ENCODE measurements at regions not wholly inside any gene's neighbourhood (a gene's known extent, or its start where the extent isn't known, plus 50 kb on each side); places are given as distances from the start of the nearest gene placed in this dataset.

DNA sequence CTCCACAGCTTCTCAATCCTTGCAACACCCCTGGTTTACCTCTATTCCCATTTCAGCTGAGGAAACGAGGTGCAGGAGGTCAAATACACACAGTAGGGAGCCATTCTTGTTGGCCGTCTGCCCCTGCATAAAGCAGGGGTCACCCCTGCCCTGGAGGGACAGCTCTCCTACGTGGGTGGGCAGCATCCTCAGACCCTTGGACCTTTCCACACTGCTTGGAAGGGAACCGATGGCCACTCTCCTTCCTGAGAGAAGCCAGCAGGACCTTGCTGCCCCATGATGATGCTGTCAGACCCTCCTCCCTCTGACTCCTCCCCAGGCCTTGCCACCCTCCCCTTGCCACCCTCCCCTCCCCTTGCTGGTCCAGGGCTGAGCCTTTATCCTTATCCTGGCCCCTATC is 121.1 kb upstream of the SYT13 start:
- Histone ChIP-seq H3K27me3 (ENCODE audit: insufficient read depth) (no peaks in the 10 kb centered on the region), H3K4me3 (no peak overlapping the region), H3K27ac (ENCODE audit: low read depth) (no peak overlapping the region), H3K4me1 (ENCODE audit: insufficient read depth) (peaks cover 28% of the 10 kb centered on the region), H2AFZ (no peak overlapping the region), H3K79me2 (replicated peaks; ENCODE audit: insufficient read depth) (no peaks in the 10 kb centered on the region), H3K9me2 (ENCODE audit: insufficient read depth) (no peaks in the 10 kb centered on the region), H3F3A (replicated peaks; ENCODE audit: low read depth) (peaks cover 4% of the 10 kb centered on the region; the same call in 1 of the 2 replicates), H3K4me2 (no peak overlapping the region), H3K36me3 (ENCODE audit: insufficient read depth) (no peaks in the 10 kb centered on the region), H4K20me1 (replicated peaks; ENCODE audit: insufficient read depth) (no peaks in the 10 kb centered on the region)
- ATAC-seq (no peak), DNase-seq (ENCODE audit: low spot score) (no peak)
- Mint-ChIP-seq H3K27ac (no peak overlapping the region), H3K4me3 (no peak overlapping the region), H3K36me3 (ENCODE audit: low read depth) (no peaks in the 10 kb centered on the region), H3K27me3 (ENCODE audit: insufficient read depth, low read depth, poor library complexity) (peaks cover 7% of the 10 kb centered on the region), H3K4me1 (peaks cover 40% of the 10 kb centered on the region), H3K9me3 (no peaks in the 10 kb centered on the region)
- TF ChIP-seq STAT1 (IDR thresholded peaks at IDR 0.05; ENCODE audit: unreplicated experiment) (no peak), JUNB (IDR thresholded peaks at IDR 0.05; ENCODE audit: unreplicated experiment) (no peak), CREB1 (CRISPR knock-in tag; IDR thresholded peaks at IDR 0.05; ENCODE audit: low read depth) (no peak), EZH2 (IDR thresholded peaks at IDR 0.05; ENCODE audit: low read depth, unreplicated experiment) (no peak), ZNF114 (CRISPR knock-in tag; IDR thresholded peaks at IDR 0.05) (no peak), NANOG (IDR thresholded peaks at IDR 0.05; ENCODE audit: borderline replicate concordance) (no peak), EZH2phosphoT487 (IDR thresholded peaks at IDR 0.05; ENCODE audit: unreplicated experiment) (no peak)
- TF ChIP-seq, protein P1, sequence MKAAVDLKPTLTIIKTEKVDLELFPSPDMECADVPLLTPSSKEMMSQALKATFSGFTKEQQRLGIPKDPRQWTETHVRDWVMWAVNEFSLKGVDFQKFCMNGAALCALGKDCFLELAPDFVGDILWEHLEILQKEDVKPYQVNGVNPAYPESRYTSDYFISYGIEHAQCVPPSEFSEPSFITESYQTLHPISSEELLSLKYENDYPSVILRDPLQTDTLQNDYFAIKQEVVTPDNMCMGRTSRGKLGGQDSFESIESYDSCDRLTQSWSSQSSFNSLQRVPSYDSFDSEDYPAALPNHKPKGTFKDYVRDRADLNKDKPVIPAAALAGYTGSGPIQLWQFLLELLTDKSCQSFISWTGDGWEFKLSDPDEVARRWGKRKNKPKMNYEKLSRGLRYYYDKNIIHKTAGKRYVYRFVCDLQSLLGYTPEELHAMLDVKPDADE (IDR thresholded peaks at IDR 0.05) = no peak
- TF ChIP-seq, protein P2, sequence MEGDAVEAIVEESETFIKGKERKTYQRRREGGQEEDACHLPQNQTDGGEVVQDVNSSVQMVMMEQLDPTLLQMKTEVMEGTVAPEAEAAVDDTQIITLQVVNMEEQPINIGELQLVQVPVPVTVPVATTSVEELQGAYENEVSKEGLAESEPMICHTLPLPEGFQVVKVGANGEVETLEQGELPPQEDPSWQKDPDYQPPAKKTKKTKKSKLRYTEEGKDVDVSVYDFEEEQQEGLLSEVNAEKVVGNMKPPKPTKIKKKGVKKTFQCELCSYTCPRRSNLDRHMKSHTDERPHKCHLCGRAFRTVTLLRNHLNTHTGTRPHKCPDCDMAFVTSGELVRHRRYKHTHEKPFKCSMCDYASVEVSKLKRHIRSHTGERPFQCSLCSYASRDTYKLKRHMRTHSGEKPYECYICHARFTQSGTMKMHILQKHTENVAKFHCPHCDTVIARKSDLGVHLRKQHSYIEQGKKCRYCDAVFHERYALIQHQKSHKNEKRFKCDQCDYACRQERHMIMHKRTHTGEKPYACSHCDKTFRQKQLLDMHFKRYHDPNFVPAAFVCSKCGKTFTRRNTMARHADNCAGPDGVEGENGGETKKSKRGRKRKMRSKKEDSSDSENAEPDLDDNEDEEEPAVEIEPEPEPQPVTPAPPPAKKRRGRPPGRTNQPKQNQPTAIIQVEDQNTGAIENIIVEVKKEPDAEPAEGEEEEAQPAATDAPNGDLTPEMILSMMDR (conservative IDR thresholded peaks at IDR 0.05; ENCODE audit: low read depth in 2 of 2) = no peak
- TF ChIP-seq, protein P3, sequence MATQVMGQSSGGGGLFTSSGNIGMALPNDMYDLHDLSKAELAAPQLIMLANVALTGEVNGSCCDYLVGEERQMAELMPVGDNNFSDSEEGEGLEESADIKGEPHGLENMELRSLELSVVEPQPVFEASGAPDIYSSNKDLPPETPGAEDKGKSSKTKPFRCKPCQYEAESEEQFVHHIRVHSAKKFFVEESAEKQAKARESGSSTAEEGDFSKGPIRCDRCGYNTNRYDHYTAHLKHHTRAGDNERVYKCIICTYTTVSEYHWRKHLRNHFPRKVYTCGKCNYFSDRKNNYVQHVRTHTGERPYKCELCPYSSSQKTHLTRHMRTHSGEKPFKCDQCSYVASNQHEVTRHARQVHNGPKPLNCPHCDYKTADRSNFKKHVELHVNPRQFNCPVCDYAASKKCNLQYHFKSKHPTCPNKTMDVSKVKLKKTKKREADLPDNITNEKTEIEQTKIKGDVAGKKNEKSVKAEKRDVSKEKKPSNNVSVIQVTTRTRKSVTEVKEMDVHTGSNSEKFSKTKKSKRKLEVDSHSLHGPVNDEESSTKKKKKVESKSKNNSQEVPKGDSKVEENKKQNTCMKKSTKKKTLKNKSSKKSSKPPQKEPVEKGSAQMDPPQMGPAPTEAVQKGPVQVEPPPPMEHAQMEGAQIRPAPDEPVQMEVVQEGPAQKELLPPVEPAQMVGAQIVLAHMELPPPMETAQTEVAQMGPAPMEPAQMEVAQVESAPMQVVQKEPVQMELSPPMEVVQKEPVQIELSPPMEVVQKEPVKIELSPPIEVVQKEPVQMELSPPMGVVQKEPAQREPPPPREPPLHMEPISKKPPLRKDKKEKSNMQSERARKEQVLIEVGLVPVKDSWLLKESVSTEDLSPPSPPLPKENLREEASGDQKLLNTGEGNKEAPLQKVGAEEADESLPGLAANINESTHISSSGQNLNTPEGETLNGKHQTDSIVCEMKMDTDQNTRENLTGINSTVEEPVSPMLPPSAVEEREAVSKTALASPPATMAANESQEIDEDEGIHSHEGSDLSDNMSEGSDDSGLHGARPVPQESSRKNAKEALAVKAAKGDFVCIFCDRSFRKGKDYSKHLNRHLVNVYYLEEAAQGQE (IDR thresholded peaks at IDR 0.05; ENCODE audit: unreplicated experiment) = no peak

Data from GM23338 (cell line).